ENCODE measurements at regions not wholly inside any gene's neighbourhood (a gene's known extent, or its start where the extent isn't known, plus 50 kb on each side); places are given as distances from the start of the nearest gene placed in this dataset.
A peak's percentile ranks its signal among the peaks of the same experiment; 100 is the strongest.
"Not testable (repeated sequence)": the region's sequence is repeated elsewhere in the genome, so short reads cannot be mapped to it uniquely, and the experiment has no call there.

- not testable (repeated sequence) for DNase-seq (ENCODE audit: low read depth in 3 of 3)
These were observed 141.4 kb downstream of the SPRY1 start for GRCh38 chr4:123537906-123538402.

- DNase-seq (ENCODE audit: low read depth in 3 of 3), result no peak
These were observed 149.3 kb downstream of the SPRY1 start for GRCh38 chr4:123545667-123546572.

- no peak for DNase-seq (ENCODE audit: low read depth in 3 of 3)
These were observed 150.0 kb downstream of the SPRY1 start for GRCh38 chr4:123546573-123547060.

GRCh38 chr4:123547216-123548165 lies 150.9 kb downstream of the SPRY1 start:
- no peak for DNase-seq (ENCODE audit: low read depth in 3 of 3)

GRCh38 chr4:123553279-123553678 lies 156.7 kb downstream of the SPRY1 start:
- DNase-seq (ENCODE audit: low read depth in 3 of 3), result no peak

- DNase-seq (ENCODE audit: low read depth in 3 of 3), result no peak
These were observed 157.4 kb downstream of the SPRY1 start for GRCh38 chr4:123553733-123554637.

GRCh38 chr4:123554801-123555232 lies 158.2 kb downstream of the SPRY1 start:
- DNase-seq (ENCODE audit: low read depth in 3 of 3), result no peak

- no peak for DNase-seq (ENCODE audit: low read depth in 3 of 3)
These were observed 158.7 kb downstream of the SPRY1 start for GRCh38 chr4:123555233-123555806.

- no peak for DNase-seq (ENCODE audit: low read depth in 3 of 3)
These were observed 159.2 kb downstream of the SPRY1 start for GRCh38 chr4:123555807-123556273.

- no peak for DNase-seq (ENCODE audit: low read depth in 3 of 3)
These were observed 159.9 kb downstream of the SPRY1 start for GRCh38 chr4:123556526-123556925.

GRCh38 chr4:123557857-123558536 lies 161.4 kb downstream of the SPRY1 start:
- no peak for DNase-seq (ENCODE audit: low read depth in 3 of 3)

GRCh38 chr4:123558865-123559264 lies 162.3 kb downstream of the SPRY1 start:
- DNase-seq (ENCODE audit: low read depth in 3 of 3), result no peak

- no peak for DNase-seq (ENCODE audit: low read depth in 3 of 3)
These were observed 163.6 kb downstream of the SPRY1 start for GRCh38 chr4:123559955-123560871.

- DNase-seq (ENCODE audit: low read depth in 3 of 3), result no peak
These were observed 164.9 kb downstream of the SPRY1 start for GRCh38 chr4:123561525-123561924.

GRCh38 chr4:123562994-123563750 lies 166.6 kb downstream of the SPRY1 start:
- DNase-seq (ENCODE audit: low read depth in 3 of 3), result no peak

GRCh38 chr4:123564758-123565346 lies 168.3 kb downstream of the SPRY1 start:
- DNase-seq (ENCODE audit: low read depth in 3 of 3), result peak; percentile 9 to 29 (median 16)

GRCh38 chr4:123568936-123569335 lies 172.3 kb downstream of the SPRY1 start:
- DNase-seq (ENCODE audit: low read depth in 3 of 3), result no peak

- no peak for DNase-seq (ENCODE audit: low read depth in 3 of 3)
These were observed 172.9 kb downstream of the SPRY1 start for GRCh38 chr4:123569541-123569940.

Measured in stimulated activated CD4-positive, alpha-beta T cell treated with anti-CD3 and anti-CD28 coated beads, TNF-alpha, amount 100 ng/mL, for 48 hours (primary cell).